GM19238 (cell line): ENCODE measurements at regions not wholly inside any gene's neighbourhood (a gene's known extent, or its start where the extent isn't known, plus 50 kb on each side); places are given as distances from the start of the nearest gene placed in this dataset.

ENCODE experiments used
- DNase-seq: peaks from one replicate; pipeline ENCODE4 v3.0.0; 2011; ENCODE audit warnings: low spot score; ENCODE audit not compliant: insufficient read length

DNA sequence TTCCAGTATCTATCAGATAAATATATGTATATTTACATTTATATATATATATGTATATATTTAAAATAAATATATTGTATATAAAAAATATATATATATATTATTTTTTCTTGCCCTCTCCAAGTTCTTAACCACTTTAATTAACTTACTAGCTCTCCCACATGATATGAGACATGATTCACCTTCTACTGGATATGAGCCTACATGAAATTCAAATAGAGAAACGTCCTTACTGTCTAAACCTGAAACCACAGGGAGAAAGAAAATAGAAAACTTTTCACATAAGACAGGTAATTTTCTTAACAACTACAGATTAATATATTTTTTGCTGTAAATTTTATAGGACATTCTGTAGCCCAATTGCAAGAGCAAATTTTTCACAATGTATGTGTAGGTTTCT is 391.6 kb downstream of the ETS1 start:
- DNase-seq = no peak

DNA sequence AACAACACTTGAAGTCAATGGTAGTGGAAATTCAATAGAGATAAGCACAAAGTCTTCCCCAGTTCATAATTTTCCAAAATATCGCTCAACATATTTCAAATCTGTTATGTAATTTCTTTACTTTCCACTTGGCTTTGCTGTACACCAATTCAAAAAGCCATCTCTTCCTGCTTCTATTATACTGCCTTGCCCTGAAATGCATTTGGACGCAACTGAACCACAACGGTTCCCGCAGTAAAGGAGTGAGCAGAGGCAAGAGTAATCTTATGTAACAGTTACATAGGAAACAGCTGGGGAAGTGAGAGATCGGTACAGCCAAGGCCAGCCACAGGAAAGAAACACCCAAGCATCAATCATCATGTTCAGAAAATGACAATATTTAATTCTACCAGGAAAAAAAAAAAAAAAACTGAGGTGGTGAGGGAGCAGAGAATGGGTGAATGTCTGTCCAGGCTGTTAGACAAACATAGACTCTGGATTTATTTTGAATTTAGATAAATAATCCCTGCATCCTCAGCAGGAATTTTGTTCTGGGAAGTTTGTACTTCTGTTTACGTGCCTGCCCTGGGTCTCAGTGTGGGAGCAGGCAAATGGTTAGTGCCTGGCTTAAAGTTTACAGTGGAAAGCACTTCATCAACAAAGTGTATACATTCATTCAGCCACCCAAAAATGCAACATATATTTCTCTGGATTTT is 392.2 kb downstream of the ETS1 start:
- DNase-seq = no peak

DNA sequence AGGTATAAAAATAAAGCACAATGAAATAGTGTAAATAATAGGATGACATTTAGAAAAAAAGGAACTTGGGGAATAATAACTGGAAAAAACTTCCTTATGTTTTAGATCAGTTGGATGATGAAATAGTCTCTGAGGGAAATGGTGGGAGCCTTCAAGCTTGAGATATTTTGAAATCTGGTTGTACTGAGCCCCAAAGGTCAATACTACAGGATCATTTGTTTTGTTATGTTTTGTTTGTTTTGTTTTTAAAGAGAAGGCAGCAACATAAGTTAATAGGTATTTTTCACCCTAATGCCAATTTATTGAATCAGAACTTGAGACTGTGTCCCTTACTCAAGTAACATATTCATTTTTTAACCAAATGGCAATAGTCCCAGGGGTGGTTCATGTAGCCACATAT is 393.1 kb downstream of the ETS1 start:
- DNase-seq = no peak

DNA sequence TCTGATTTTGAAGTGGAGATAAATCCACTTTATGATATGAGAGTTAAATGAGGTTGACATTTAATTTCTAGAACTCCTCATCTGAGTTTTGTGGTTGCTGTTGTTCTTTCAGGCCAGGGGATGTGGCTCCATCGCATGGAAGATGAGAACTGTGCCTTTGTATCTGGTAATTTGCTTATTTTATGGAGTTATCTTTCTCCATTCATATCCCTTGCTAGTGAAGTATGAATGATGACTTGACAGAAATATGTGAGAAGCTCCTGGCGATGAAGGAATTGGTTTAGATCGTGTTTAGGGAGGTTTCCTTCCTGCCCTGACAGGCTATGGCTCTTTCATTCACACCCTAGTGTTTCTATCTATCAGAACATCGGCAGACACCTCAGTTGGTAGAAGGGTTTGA is 393.7 kb downstream of the ETS1 start:
- DNase-seq = no peak

DNA sequence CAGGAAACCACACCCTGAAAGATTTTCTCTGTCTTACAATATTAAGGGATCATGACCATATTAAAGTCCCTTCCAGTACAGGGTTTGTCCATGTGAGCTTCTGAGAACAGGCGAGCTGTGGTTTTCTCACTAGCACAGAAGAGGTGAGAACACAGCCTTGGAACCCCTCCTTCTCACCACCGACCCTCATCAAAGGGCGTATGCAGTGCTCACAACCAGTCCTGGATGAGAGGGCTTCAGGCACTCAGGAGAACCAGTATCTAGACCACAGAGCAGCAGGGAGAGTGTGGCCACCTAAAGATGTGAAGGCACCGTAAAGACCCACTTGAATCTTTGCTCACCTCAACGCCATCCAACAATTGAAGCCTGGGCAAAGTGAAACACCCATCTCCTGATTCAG is 397.0 kb downstream of the ETS1 start:
- no peak for DNase-seq

DNA sequence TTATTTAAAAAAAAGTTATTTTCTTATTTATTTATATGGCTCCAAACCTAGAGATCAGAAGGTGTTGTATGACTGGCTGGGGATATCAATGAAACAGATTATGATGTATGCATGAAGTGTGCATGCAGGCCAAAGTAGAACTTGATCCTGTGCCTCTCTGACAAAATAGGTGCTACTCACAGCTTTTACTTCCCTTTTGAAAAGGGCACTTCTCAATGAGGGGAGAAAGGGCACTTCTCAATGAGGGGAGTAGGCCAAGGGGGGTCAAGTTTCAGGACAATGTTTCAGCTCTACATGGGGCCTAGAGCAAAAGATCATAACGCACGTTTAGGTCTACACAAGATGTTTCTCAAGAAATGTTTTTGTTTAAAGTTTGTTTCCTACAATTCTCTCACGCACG is 397.5 kb downstream of the ETS1 start:
- no peak for DNase-seq

DNA sequence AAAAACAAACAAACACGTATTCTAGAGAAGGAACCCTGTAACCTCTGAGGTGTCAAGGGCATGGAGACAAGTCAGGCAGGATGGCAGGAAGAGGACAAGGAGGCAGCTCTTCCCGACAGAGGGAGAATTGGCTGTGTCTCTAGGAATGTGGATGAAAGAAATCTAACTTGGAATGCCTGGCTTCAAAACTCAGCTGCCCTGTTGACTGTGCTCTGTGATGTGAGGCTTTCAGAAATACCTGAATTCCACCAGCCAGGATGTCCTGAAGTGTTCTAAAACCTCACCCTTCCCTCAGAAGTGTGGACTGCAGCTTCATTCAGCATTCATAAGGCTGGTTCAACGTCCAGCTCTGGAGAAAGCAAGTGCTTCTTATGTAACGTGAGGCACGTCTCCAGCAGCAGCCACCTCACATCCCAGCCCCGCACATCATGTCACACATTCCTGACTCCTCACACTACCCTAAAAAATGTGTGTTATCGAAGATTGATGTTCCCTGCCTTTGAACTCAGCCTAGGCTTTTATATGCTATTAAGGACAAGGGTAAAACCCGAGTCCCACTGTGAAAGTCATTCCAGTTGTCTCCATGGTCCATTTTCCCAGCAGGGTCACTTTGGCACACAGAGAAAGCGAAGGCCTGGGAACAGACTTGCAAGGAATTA is 398.9 kb downstream of the ETS1 start:
- DNase-seq = no peak

DNA sequence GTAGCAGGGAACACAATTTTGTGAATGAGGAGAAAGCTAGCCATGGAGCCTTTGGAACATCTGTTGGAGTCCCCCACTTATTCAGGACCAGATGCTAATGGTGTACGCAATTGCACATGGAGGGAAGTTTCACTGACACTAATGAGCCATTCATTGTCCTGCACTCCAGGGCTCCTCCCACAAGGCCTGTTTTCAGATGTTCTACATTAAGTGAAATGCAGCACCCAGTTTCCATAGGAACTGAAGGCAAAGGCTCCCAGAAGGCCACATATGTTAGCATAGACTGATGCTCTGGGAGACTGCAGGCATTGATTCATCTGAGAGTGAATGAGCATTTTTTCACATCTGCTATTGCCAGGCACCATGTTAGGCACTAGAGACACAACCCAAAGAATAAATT is 399.5 kb downstream of the ETS1 start:
- no peak for DNase-seq

DNA sequence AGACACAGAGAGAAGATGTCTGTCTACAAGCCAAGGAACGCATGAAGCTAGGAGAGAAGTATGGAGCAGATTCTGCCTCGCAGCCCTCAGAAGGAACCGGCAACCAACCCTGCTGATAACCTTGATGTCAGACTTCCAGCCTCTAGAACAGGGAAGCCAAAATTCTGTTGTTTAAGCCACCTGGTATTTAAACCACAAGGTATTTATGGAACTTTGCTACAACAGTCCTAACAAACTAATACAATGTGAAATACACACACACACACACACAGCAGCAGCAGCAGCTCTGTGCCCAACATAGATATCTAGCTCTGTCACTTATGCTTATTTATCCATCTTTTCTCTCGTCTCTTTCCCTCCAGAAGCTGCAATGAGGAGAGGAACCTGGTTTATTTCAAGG is 400.0 kb downstream of the ETS1 start:
- DNase-seq = no peak

DNA sequence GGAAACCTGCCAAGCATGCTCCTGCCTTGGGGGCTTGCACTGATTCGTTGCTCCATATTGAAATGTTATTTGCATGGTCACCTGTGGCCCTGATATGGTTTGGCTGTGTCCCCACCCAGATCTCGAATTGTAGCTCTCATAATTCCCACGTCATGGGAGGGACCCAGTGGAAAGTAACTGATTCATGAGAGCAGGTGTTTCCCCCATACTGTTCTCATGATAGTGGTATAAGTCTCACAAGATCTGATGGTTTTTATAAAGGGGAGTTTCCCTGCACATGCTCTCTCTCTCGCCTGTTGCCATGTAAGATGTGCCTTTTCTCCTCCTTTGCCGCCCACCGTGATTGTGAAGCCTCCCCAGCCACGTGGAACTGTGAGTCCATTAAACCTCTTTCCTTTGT is 402.4 kb downstream of the ETS1 start:
- DNase-seq = no peak

DNA sequence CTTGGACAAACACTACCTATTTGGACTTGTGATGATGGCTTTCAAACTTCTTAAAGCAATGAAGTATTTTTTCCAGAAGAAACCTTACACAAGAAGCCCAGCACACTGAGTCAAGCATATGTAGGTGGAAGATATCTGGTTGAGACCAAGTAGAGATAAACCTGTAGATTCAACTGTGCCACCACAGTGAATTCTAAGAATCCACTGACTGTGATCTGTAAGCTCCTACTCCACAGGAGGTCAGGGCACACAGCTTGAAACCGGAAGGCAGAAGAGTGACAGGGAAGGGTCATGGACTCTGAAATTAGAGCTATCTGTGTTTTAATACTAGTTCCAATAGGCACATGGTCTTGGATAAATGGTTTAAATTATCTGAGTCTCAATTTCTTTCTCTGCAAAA is 404.5 kb downstream of the ETS1 start:
- no peak for DNase-seq

DNA sequence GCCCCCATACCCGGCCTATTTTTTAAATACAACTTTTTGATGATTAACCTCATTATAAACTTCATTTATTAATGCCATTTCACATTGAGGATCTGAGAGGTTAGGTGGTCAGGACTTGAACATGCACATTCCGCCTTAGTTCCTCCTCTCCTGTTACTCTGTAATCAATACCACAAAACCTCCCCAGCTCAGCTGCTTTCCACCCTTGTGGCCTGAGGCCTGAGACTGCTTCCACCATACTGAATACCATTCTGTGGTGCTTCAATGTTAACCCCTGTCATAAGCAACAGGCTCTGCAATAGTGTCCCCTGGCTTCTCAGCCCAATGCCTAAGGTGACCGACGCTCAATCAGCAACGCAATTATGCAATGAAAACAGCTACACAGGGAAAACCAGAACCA is 405.4 kb downstream of the ETS1 start:
- no peak for DNase-seq

DNA sequence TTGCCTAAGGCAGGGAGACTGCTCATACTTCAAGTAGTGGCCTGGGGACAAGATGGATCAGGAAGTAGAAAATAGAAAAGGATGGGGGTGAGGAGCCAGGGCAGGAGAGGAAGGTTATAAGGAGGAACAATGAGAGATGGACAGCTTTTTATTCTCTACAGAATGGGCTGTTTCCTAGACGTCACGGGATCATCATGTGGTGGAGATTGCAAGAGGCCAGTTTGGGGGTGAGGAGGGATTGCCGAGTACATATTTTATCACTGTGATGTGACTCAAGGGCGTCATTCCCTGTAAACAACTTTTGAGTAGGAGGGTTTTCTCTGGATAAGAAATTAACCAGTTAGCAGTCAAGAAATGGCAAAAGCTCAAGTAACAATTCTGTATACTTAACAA is 406.3 kb downstream of the ETS1 start:
- no peak for DNase-seq

DNA sequence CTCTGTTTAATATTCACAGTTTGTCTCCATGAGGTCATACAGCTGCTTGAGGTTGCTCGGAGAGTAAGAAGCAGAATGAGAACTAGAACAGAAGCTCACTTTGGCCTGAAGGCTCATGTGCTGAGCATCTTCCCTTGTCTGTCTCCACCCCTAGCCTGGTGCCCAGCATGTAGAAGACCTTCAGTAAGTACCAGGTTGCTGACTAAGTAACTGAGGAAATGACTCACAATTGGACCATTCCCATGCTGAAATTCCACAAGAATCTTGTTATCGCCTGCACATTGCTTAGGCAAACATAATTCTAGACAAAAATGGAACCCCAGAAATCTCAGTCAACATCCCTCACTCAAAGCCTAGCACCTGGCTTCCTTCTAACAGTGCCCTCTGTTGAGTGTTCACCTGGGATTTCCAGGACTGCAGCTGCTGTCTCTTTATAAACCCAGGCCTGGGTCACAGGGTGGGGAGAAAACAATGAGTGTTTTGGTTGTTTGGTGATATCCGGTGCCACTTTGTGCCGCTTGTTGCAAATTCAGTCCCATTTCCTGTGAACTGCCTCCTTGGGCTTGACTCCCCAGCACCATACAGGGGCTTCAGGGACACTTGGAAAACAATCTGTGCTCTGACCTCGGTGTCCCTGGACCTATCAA is 406.8 kb downstream of the ETS1 start:
- no peak for DNase-seq

DNA sequence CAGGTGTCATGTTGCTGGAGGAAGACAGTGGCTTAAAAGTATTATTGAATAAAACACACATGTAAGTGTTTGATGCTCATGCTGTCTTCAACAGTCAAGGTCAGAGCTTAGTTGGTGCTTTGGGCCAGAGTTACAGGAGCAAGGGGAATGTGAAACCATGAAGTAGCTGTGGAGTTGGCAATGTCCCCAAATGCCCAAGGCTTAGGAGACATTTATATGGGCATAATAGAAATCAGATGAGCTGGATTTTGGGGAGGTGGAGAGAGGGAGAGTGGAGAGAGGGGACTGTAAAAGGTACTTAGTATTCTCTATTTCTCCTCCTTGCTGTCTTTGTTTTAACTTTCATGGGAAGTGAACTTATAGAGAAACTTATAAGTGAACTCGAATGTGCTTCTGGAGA is 407.8 kb downstream of the ETS1 start:
- DNase-seq = no peak

DNA sequence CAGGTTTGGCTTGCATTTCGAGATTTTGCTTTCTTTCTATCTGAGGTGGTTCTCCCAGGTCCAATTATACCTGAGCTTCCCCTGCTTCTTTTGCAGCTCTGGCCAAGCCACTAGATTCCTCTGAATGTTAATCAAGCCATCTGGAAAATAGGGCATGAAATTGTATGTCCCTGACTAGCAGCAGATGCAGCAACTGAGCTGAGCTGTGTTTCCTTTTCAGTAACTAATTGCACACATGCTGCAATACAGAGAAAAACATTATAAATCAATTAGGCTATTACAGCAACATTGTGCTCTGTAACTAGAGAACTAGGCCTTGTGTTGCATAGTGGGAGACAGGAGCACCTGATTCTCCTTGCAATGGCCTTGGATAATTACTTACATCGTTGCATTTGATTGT is 408.3 kb downstream of the ETS1 start:
- DNase-seq = no peak

DNA sequence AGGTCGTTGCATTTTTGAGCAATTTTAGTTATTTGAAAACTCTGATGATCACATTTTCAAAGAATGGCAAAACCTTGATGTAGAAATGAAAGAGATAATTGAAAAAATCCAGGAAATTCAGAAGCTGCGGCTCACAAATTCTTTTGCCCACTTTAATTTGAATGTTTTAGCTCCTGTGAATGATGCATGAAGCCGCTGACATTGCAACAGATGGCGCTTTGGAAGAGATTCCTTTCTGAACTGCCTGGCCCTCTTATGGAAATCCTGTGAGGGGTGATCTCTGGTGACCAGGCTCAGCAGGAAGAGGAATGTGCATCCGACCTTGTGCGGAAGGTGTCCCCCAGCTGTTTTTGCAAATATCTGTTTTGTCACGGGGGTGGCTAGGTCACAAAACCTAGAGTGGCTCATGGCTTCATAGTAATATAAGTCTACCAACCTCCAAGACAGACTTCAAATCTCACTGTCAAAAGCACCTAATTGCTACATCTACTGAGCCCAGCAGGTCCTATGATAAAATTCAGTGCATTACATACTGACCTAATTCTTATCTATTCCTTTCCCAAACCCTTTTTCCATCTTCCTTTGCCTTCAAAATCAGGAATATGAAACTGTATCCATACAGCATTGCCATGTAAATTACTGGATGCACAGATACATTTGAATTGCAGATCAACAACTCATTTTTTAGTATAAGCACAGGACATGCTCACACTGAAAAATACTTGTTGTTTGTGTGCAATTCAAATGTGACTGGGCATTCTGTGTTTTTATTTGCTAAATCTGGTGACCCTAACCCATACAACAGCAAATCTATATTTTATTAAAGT is 412.7 kb downstream of the ETS1 start:
- no peak for DNase-seq

DNA sequence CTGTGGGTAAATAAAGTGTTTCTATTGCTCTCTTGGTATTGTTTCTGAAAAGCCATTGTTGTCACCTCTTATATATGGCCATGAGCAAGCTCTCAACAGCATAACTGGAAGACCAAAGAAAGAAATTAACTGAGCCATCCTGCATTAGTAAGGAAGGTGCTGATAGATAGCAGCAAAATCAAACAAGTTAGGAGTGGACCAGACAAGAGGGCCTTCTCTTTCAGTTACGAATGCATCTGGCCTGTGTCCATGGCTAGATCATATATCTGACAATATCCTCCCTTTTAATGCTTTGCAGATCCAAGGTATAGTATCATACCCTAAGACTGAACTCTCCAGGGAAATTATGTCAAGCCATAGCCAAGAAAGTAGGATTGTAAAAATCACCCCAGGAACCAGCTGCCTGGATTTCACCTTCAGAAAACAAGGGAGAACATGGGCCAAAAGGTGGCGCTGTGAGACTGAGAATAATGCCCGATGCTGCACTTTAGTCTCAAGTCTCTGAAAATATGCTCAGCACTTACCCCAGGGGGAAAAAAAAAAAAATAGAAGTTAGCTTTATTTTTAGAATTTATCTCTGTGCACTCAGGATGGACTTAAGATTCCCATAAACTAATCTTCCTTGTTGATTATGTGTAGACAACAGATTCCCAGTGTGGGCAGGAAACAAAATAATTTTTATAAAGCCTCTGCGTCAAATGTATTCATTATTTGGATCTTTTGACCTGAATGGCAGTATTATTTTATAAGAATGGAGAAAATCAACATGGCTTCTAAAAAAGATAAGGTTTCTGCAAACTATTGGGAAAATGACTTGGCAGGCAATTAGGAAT is 415.1 kb downstream of the ETS1 start:
- peak; percentile 45 for DNase-seq

DNA sequence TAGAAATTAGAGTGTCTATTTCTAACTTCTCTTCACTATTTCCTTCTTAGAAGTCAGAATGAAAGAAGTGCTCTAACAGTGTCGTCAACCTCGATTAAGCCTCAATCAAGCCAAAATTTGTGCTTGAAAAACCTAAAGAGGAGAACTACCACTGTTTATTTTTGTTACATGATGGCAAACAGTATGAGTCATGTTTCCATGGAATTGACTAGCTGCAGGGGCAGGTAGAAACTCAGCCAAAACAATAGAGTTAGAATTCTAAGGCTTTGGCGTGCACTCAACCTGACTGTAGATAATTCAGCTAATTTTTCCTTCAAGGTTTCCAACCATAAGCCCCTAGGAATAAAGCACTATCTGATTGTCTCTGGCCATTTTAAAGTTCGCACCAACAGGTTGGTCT is 415.9 kb downstream of the ETS1 start:
- DNase-seq = no peak

DNA sequence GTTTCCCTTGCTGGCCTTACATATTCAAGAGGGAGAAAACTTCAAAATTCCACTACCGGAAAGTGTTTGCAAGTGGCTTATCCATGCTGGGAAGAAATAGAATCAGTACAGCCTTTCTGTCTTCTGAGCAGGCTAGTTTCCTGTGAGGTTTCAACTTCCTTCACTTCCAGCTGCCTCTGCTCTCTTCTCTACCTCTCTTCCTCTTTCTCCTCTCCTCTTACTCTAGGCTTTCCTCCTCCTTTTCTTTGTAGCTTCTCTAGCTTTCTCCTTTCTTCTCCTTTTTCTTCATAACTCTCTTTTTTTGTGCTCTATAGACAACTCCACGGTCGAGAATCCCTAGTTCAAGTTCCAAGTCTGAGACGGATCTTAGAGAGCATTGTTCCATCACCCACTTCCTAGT is 421.8 kb downstream of the ETS1 start:
- DNase-seq = no peak

DNA sequence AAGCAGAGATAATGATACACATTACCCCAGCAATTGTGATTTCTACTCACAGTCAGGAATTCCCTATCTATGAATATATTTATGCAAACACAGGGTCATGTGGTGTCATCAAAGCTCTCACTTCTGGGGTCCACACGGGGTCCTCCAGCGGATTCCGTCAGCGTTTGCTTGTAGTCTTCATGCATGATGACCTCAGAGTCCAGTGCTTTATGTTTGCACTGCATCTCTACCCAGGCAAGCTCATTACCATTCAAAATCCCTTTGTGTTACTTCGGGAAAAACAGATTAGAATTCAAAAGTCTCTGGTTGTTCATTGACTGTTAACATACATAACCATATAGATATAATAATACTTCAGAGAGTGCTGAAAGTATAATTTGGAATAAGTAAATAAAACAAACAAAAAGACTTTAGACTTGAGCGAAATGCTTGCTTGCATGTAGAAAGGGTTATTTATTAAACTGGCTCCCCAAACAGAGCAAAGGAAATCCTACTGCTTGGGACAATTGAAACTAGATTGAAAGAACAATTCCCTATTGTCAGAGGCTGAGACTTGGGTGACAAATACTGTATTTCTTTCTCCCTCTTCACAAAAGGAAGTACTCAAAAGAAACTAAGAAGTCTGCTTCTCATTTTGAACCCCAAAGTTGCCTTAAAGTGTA is 423.1 kb downstream of the ETS1 start:
- DNase-seq = no peak
